ENCODE measurements at regions not wholly inside any gene's neighbourhood (a gene's known extent, or its start where the extent isn't known, plus 50 kb on each side); places are given as distances from the start of the nearest gene placed in this dataset.

- no peak for TF ChIP-seq REST (IDR thresholded peaks at IDR 0.05; ENCODE audit: low read depth, low read length)
- TF ChIP-seq PAX8 (IDR thresholded peaks at IDR 0.05) = no peak
- TF ChIP-seq CHD1 (IDR thresholded peaks at IDR 0.05; ENCODE audit: low read depth, low read length) = no peak
- TF ChIP-seq, protein P1, sequence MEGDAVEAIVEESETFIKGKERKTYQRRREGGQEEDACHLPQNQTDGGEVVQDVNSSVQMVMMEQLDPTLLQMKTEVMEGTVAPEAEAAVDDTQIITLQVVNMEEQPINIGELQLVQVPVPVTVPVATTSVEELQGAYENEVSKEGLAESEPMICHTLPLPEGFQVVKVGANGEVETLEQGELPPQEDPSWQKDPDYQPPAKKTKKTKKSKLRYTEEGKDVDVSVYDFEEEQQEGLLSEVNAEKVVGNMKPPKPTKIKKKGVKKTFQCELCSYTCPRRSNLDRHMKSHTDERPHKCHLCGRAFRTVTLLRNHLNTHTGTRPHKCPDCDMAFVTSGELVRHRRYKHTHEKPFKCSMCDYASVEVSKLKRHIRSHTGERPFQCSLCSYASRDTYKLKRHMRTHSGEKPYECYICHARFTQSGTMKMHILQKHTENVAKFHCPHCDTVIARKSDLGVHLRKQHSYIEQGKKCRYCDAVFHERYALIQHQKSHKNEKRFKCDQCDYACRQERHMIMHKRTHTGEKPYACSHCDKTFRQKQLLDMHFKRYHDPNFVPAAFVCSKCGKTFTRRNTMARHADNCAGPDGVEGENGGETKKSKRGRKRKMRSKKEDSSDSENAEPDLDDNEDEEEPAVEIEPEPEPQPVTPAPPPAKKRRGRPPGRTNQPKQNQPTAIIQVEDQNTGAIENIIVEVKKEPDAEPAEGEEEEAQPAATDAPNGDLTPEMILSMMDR (IDR thresholded peaks at IDR 0.05 in 2 of 3, conservative IDR thresholded peaks at IDR 0.05 in 1 of 3; ENCODE audit: control insufficient read depth in 2 of 3, extremely low read depth in 1 of 3, insufficient read depth in 1 of 3, low read depth in 3 of 3, low read length in 3 of 3) = no peak
- no peak for TF ChIP-seq TCF12 (IDR thresholded peaks at IDR 0.05; ENCODE audit: low read depth, low read length)
- TF ChIP-seq POLR2A (IDR thresholded peaks at IDR 0.05; ENCODE audit: low read depth, low read length) = no peak
- no peak for TF ChIP-seq SP1 (IDR thresholded peaks at IDR 0.05; ENCODE audit: low read depth, low read length)
- TF ChIP-seq ZBED1 (IDR thresholded peaks at IDR 0.05; ENCODE audit: borderline replicate concordance) = no peak
- no peak for TF ChIP-seq YY1 (IDR thresholded peaks at IDR 0.05; ENCODE audit: low read depth, low read length)
- no peak for TF ChIP-seq PRDM15 (CRISPR knock-in tag; IDR thresholded peaks at IDR 0.05)
- TF ChIP-seq, protein P2, sequence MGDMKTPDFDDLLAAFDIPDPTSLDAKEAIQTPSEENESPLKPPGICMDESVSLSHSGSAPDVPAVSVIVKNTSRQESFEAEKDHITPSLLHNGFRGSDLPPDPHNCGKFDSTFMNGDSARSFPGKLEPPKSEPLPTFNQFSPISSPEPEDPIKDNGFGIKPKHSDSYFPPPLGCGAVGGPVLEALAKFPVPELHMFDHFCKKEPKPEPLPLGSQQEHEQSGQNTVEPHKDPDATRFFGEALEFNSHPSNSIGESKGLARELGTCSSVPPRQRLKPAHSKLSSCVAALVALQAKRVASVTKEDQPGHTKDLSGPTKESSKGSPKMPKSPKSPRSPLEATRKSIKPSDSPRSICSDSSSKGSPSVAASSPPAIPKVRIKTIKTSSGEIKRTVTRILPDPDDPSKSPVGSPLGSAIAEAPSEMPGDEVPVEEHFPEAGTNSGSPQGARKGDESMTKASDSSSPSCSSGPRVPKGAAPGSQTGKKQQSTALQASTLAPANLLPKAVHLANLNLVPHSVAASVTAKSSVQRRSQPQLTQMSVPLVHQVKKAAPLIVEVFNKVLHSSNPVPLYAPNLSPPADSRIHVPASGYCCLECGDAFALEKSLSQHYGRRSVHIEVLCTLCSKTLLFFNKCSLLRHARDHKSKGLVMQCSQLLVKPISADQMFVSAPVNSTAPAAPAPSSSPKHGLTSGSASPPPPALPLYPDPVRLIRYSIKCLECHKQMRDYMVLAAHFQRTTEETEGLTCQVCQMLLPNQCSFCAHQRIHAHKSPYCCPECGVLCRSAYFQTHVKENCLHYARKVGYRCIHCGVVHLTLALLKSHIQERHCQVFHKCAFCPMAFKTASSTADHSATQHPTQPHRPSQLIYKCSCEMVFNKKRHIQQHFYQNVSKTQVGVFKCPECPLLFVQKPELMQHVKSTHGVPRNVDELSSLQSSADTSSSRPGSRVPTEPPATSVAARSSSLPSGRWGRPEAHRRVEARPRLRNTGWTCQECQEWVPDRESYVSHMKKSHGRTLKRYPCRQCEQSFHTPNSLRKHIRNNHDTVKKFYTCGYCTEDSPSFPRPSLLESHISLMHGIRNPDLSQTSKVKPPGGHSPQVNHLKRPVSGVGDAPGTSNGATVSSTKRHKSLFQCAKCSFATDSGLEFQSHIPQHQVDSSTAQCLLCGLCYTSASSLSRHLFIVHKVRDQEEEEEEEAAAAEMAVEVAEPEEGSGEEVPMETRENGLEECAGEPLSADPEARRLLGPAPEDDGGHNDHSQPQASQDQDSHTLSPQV (IDR thresholded peaks at IDR 0.05) = no peak
- TF ChIP-seq SMC3 (IDR thresholded peaks at IDR 0.05; ENCODE audit: borderline replicate concordance, low read length) = no peak
- TF ChIP-seq EZH2 (IDR thresholded peaks at IDR 0.05; ENCODE audit: borderline replicate concordance, control insufficient read depth, low read depth, low read length) = no peak
- TF ChIP-seq FOXM1 (IDR thresholded peaks at IDR 0.05; ENCODE audit: low read depth, low read length) = no peak
These were observed 160.3 kb upstream of the TRPC7 start for GRCh38 chr5:136525597-136525996.

Measured in GM12878 (cell line).